Omental fat pad (tissue), 3 donors: ENCODE measurements at regions not wholly inside any gene's neighbourhood (a gene's known extent, or its start where the extent isn't known, plus 50 kb on each side); places are given as distances from the start of the nearest gene placed in this dataset.

Experiments used
- ATAC-seq: fragments of 150-250 bp; one replicate; pipeline ENCODE4 v1.9.1; 2016; ENCODE audit warnings: mild to moderate bottlenecking, moderate library complexity; ENCODE audit not compliant: low FRiP score
- DNase-seq: peaks from one replicate; pipeline ENCODE4 v3.0.0-alpha.2; 2019; ENCODE audit warnings: low spot score
- TF ChIP-seq, protein P1 (sequence below), 3 donors: fragments of 450-650 bp; IDR thresholded peaks; one replicate each; pipeline ENCODE4 v1.5.1; 2016 to 2017; ENCODE audit warnings: antibody characterized with exemption in 3 of 3, mild to moderate bottlenecking in 3 of 3, moderate library complexity in 2 of 3

- TF ChIP-seq, protein P1, sequence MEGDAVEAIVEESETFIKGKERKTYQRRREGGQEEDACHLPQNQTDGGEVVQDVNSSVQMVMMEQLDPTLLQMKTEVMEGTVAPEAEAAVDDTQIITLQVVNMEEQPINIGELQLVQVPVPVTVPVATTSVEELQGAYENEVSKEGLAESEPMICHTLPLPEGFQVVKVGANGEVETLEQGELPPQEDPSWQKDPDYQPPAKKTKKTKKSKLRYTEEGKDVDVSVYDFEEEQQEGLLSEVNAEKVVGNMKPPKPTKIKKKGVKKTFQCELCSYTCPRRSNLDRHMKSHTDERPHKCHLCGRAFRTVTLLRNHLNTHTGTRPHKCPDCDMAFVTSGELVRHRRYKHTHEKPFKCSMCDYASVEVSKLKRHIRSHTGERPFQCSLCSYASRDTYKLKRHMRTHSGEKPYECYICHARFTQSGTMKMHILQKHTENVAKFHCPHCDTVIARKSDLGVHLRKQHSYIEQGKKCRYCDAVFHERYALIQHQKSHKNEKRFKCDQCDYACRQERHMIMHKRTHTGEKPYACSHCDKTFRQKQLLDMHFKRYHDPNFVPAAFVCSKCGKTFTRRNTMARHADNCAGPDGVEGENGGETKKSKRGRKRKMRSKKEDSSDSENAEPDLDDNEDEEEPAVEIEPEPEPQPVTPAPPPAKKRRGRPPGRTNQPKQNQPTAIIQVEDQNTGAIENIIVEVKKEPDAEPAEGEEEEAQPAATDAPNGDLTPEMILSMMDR (IDR thresholded peaks at IDR 0.05) = no peak
- ATAC-seq (no peak), DNase-seq (no peak)
These were observed 162.8 kb upstream of the CDH11 start for GRCh38 chr16:65284626-65285025.

GRCh38 chr16:65283181-65283651, 161.4 kb upstream of the CDH11 start:
- TF ChIP-seq, protein P1 (IDR thresholded peaks at IDR 0.05) = no peak
- no peak for ATAC-seq
- no peak for DNase-seq

- no peak for ATAC-seq
These were observed 159.7 kb upstream of the CDH11 start for GRCh38 chr16:65281586-65281985.

GRCh38 chr16:65280845-65281512, 159.1 kb upstream of the CDH11 start:
- ATAC-seq (no peak), DNase-seq (no peak)
- TF ChIP-seq, protein P1 (IDR thresholded peaks at IDR 0.05) = no peak

More at GRCh38 chr16:65281586-65281985, 159.7 kb upstream of the CDH11 start:
- no peak for DNase-seq
- TF ChIP-seq, protein P1 (IDR thresholded peaks at IDR 0.05) = no peak

GRCh38 chr16:65279576-65279975, 157.7 kb upstream of the CDH11 start:
- TF ChIP-seq, protein P1 (IDR thresholded peaks at IDR 0.05) = no peak
- no peak for ATAC-seq

GRCh38 chr16:65278874-65279273, 157.0 kb upstream of the CDH11 start:
- no peak for DNase-seq
- TF ChIP-seq, protein P1 (IDR thresholded peaks at IDR 0.05) = no peak
- no peak for ATAC-seq

More at GRCh38 chr16:65279576-65279975, 157.7 kb upstream of the CDH11 start:
- no peak for DNase-seq

DNA sequence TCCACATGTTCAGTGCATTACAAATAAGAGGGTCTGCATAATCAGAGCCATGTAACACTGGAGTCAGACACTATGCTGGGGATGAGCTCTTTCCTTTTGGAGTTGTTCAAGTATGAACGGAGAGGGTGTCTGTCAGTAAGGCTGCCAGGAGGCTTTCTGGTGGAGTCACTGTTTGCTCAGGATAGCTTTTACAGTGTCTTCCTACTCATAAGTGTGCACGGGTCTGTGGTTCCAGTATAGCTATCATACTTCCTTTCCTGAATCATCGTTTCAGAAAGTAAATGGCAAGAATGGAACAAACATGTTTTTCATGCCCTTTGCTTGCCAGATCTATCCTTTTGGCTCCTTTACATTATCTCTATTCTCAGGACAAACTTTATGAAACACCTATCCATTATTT, 152.7 kb upstream of the CDH11 start:
- TF ChIP-seq, protein P1 (IDR thresholded peaks at IDR 0.05) = no peak
- ATAC-seq (no peak), DNase-seq (no peak)
